Stimulated activated CD4-positive, alpha-beta T cell treated with anti-CD3 and anti-CD28 coated beads, TNF-alpha, amount 100 ng/mL, for 24 hours (primary cell): ENCODE measurements at regions not wholly inside any gene's neighbourhood (a gene's known extent, or its start where the extent isn't known, plus 50 kb on each side); places are given as distances from the start of the nearest gene placed in this dataset.

ENCODE experiments used
- DNase-seq, 3 experiments: peaks; one replicate each; pipeline ENCODE4 v3.0.0-alpha.2; 2020; ENCODE audit warnings: low read depth in 3 of 3

GRCh38 chr5:178808886-178809285, 50.9 kb upstream of the ZNF354B start:
- DNase-seq, result no peak

GRCh38 chr5:178801021-178801420, 58.7 kb upstream of the ZNF354B start:
- DNase-seq, result no peak

GRCh38 chr5:178797546-178798440, 62.0 kb upstream of the ZNF354B start:
- no peak for DNase-seq

- DNase-seq, result no peak
These were observed 62.6 kb upstream of the ZNF354B start for GRCh38 chr5:178797101-178797521.

GRCh38 chr5:178796165-178796945, 63.4 kb upstream of the ZNF354B start:
- DNase-seq, result no peak

- DNase-seq, result no peak
These were observed 64.0 kb upstream of the ZNF354A start for GRCh38 chr5:178794433-178794832.

GRCh38 chr5:178793696-178794095, 63.2 kb upstream of the ZNF354A start:
- DNase-seq, result no peak

GRCh38 chr5:178793151-178793550, 62.7 kb upstream of the ZNF354A start:
- DNase-seq, result peak in 1 of 3 experiments; percentile 13

- no peak for DNase-seq
These were observed 61.5 kb upstream of the ZNF354A start for GRCh38 chr5:178791976-178792375.

GRCh38 chr5:178790371-178790770, 59.9 kb upstream of the ZNF354A start:
- no peak for DNase-seq

- no peak for DNase-seq
These were observed 58.1 kb upstream of the ZNF354A start for GRCh38 chr5:178788381-178789085.

GRCh38 chr5:178787889-178788288, 57.4 kb upstream of the ZNF354A start:
- no peak for DNase-seq

- DNase-seq, result no peak
These were observed 56.5 kb upstream of the ZNF354A start for GRCh38 chr5:178786859-178787499.

- no peak for DNase-seq
These were observed 56.0 kb upstream of the ZNF354A start for GRCh38 chr5:178786417-178786816.

GRCh38 chr5:178785999-178786398, 55.5 kb upstream of the ZNF354A start:
- DNase-seq, result no peak

GRCh38 chr5:178784391-178784790, 53.9 kb upstream of the ZNF354A start:
- DNase-seq, result no peak

GRCh38 chr5:178781936-178782335, 51.5 kb upstream of the ZNF354A start:
- DNase-seq, result no peak

GRCh38 chr5:178780581-178781498, 50.4 kb upstream of the ZNF354A start:
- DNase-seq, result no peak
